ENCODE measurements at regions not wholly inside any gene's neighbourhood (a gene's known extent, or its start where the extent isn't known, plus 50 kb on each side); places are given as distances from the start of the nearest gene placed in this dataset.

- Histone ChIP-seq H3K9me3 (replicated peaks) (no peaks in the 10 kb centered on the region), H3K4me3 (no peak overlapping the region), H3K36me3 (no peaks in the 10 kb centered on the region), H3K27ac (no peak overlapping the region), H3K27me3 (no peaks in the 10 kb centered on the region), H3K4me1 (no peaks in the 10 kb centered on the region)
- peak in 1 of 2 experiments; percentile 11 for DNase-seq
Measured at GRCh38 chr14:56708704-56709103, 101.6 kb downstream of the OTX2 start.

GRCh38 chr14:56703947-56704346, 106.3 kb downstream of the OTX2 start:
- DNase-seq, result no peak
- Histone ChIP-seq H3K4me3 (no peak overlapping the region), H3K27ac (no peak overlapping the region), H3K27me3 (no peaks in the 10 kb centered on the region), H3K4me1 (no peaks in the 10 kb centered on the region), H3K36me3 (no peaks in the 10 kb centered on the region), H3K9me3 (replicated peaks) (no peaks in the 10 kb centered on the region)

GRCh38 chr14:56702515-56702914, 107.8 kb downstream of the OTX2 start:
- H3K36me3 ChIP-seq, result no peaks in the 10 kb centered on the region
- H3K4me3 ChIP-seq, result no peak overlapping the region
- DNase-seq, result no peak
- no peaks in the 10 kb centered on the region for H3K4me1 ChIP-seq
- H3K27me3 ChIP-seq, result no peaks in the 10 kb centered on the region
- no peaks in the 10 kb centered on the region for H3K9me3 ChIP-seq (replicated peaks)
- H3K27ac ChIP-seq, result no peak overlapping the region
